ENCODE measurements at regions not wholly inside any gene's neighbourhood (a gene's known extent, or its start where the extent isn't known, plus 50 kb on each side); places are given as distances from the start of the nearest gene placed in this dataset.

DNA sequence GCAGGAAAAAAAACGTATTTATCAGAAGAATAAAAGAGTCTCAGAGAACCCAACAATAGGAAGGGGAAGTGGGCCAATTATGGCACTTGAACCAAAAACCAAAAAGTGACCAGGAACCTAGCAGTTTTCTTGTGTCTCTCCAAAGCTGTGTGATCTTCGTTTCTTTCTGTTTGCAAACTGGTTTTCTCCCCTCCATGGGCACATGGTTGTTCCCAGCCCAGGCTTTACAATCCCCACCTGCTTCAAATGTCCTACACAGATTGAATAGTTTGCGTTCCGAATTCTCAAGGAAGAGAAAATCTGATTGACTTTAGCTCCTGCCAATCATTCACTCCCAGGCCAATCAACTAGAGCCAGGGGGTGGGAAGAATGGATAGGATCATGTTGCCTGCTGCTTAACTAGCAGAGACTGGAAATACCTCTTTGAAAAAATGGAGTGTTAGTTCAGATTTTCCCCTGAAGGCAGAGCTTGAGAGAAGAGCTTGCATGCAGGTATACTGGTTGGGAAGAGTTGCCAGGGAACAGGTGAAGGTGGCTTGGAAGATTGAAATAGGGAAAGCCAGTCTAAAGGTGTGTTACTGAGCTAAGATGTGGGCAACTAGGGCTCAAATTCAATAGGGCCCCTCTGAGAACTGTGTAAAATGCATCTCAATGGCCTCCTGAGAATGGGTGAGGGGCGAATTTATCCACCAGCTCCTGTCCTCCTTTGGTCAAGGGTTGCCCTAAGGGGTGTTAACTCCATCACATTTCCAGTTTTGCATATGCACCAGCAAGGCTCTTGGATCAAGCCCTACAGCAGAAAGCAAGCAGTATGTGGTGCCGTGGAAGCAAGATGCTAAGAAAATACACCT lies 106.4 kb upstream of the SRRM4 start:
- no peak for DNase-seq

- DNase-seq = no peak
Observed at GRCh38 chr12:118880720-118881493, 100.4 kb upstream of the SRRM4 start.

DNA sequence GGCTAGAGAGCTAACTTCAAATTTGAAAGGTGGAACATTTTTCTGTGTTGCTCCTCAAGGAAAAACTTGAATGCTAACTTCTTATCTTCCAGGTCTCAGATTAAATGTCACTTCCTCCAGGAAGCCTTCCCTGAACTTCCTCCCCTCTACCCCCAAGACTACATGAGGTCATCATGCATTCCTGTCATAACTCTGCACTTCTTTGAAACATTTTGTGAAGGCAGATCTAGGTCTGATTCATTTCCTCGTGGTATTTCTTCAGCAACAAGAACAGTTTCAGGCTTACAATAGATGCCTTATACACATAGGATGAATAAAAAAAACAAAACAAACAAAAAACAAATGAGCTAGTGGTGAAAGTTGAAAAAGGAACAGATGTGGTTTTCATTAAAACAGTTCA lies 97.1 kb upstream of the SRRM4 start:
- DNase-seq = no peak

GRCh38 chr12:118900993-118901392 lies 80.3 kb upstream of the SRRM4 start:
- DNase-seq = no peak

DNA sequence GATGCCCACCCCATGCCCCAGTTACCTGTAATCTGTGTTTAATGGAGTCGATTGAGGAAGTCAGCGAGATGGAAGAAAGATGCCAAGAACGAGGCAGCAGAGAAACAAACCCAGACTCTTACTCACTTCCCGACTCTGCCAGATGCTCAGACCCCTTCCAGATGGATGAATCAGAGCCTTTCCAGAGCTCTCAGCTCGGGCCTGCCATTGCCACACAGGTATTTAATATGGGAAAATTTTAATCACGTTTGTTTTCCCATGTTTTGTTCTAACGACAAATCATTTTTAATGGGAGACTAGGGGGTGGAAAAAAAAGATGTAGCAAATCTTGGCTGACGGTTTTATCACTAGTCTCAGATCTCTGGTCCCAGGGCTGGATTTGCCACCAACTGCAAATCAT lies 72.5 kb upstream of the SRRM4 start:
- DNase-seq = no peak

GRCh38 chr12:118912697-118913270 lies 68.6 kb upstream of the SRRM4 start:
- no peak for DNase-seq

- no peak for DNase-seq
Observed at GRCh38 chr12:118921761-118922160, 59.6 kb upstream of the SRRM4 start.

DNA sequence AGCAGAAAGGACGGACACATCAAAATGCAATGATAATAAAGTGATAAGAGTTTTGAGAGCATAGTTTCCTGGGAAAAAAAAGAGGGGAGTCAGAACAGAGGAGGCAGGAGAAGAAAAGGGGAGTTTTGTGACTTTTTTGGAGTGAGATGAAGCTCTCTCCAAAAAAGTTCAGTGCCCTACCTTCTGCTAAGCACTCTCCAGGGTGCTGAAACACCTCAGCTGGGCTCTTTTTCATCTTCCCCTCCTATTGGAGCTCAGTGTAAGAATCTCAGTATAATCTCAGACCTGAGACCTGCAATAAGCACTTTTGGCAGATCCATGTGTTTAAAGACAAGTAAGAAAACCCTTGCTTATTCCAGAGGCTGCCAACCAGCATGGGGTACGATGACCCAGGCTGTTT lies 58.9 kb upstream of the SRRM4 start:
- DNase-seq = no peak

GRCh38 chr12:118925407-118925806 lies 55.9 kb upstream of the SRRM4 start:
- DNase-seq = no peak

GRCh38 chr12:118925826-118926225 lies 55.5 kb upstream of the SRRM4 start:
- no peak for DNase-seq

All from KG1 (cell line).